Endothelial cell (in vitro differentiated cells): ENCODE measurements at regions not wholly inside any gene's neighbourhood (a gene's known extent, or its start where the extent isn't known, plus 50 kb on each side); places are given as distances from the start of the nearest gene placed in this dataset.

Experiments used
- DNase-seq: peaks from one replicate; pipeline ENCODE4 v3.0.0; 2021; ENCODE audit warnings: low spot score
- H3K27ac Mint-ChIP-seq: one replicate; pipeline ENCODE4 v1.8.0; 2021; ENCODE audit warnings: mixed read lengths, inconsistent platforms; ENCODE audit not compliant: unreplicated experiment
- H3K27me3 Mint-ChIP-seq: one replicate; pipeline ENCODE4 v1.8.0; 2021; ENCODE audit warnings: mild to moderate bottlenecking, moderate library complexity, mixed read lengths, inconsistent platforms; ENCODE audit not compliant: unreplicated experiment
- H3K36me3 Mint-ChIP-seq: one replicate; pipeline ENCODE4 v1.8.0; 2021; ENCODE audit warnings: mild to moderate bottlenecking, low read depth, mixed read lengths, inconsistent platforms; ENCODE audit not compliant: unreplicated experiment
- H3K4me1 Mint-ChIP-seq: one replicate; pipeline ENCODE4 v1.8.0; 2021; ENCODE audit warnings: mild to moderate bottlenecking, mixed read lengths, inconsistent platforms; ENCODE audit not compliant: unreplicated experiment
- H3K4me3 Mint-ChIP-seq: one replicate; pipeline ENCODE4 v1.8.0; 2021; ENCODE audit warnings: mild to moderate bottlenecking, mixed read lengths, inconsistent platforms; ENCODE audit not compliant: unreplicated experiment
- H3K9me3 Mint-ChIP-seq: one replicate; pipeline ENCODE4 v1.8.0; 2021; ENCODE audit warnings: mixed read lengths, inconsistent platforms; ENCODE audit not compliant: unreplicated experiment
- TF ChIP-seq, protein P1 (sequence below): fragments of 200-600 bp; sonication (generic); IDR thresholded peaks from one replicate; pipeline ENCODE4 v1.5.0; 2021; ENCODE audit warnings: antibody characterized with exemption; ENCODE audit not compliant: unreplicated experiment

DNA sequence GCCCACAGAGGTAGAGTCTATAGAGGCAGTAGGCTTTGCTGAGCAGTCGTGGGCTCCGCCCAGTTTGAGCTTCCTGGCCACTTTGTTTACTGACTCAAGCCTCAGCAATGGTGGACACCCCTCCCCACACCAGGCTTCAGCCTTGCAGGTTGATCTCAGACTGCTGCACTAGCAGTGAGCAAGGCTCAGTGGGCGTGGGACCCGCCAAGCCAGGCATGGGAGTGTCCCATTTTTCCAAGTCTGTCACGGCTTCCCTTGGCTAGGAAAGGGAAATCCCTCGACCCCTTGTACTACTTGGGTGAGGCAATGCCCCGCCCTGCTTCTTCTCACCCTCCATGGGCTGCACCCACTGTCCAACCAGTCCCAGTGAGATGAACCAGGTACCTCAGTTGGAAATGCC lies 135.3 kb upstream of the NT5E start:
- peaks cover 7% of the 10 kb centered on the region for H3K36me3 Mint-ChIP-seq
- no peaks in the 10 kb centered on the region for H3K4me1 Mint-ChIP-seq
- H3K9me3 Mint-ChIP-seq = peaks cover 4% of the 10 kb centered on the region
- TF ChIP-seq, protein P1, sequence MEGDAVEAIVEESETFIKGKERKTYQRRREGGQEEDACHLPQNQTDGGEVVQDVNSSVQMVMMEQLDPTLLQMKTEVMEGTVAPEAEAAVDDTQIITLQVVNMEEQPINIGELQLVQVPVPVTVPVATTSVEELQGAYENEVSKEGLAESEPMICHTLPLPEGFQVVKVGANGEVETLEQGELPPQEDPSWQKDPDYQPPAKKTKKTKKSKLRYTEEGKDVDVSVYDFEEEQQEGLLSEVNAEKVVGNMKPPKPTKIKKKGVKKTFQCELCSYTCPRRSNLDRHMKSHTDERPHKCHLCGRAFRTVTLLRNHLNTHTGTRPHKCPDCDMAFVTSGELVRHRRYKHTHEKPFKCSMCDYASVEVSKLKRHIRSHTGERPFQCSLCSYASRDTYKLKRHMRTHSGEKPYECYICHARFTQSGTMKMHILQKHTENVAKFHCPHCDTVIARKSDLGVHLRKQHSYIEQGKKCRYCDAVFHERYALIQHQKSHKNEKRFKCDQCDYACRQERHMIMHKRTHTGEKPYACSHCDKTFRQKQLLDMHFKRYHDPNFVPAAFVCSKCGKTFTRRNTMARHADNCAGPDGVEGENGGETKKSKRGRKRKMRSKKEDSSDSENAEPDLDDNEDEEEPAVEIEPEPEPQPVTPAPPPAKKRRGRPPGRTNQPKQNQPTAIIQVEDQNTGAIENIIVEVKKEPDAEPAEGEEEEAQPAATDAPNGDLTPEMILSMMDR = no peak
- H3K27me3 Mint-ChIP-seq = peaks cover 3% of the 10 kb centered on the region
- no peak overlapping the region for H3K4me3 Mint-ChIP-seq
- H3K27ac Mint-ChIP-seq = no peak overlapping the region
- DNase-seq = no peak

DNA sequence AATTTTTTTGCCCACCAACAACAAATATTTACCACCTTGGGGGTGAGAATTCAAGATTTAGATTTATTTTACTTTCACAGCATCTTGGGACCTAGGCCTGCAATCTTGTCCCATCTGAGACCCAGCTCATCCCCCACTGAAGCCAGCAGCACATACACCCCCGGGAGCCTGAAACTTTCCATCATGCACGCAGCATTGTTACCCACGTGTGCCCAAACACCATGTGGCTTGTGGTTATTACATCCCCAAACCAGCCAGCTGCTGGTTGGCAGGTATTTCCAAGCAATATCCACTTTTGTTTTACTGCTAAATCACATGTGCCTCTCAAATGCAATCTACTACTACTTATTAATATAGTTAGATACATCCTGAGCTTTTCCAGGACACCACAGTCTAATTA lies 149.3 kb upstream of the NT5E start:
- H3K9me3 Mint-ChIP-seq = no peaks in the 10 kb centered on the region
- H3K36me3 Mint-ChIP-seq = no peaks in the 10 kb centered on the region

DNA sequence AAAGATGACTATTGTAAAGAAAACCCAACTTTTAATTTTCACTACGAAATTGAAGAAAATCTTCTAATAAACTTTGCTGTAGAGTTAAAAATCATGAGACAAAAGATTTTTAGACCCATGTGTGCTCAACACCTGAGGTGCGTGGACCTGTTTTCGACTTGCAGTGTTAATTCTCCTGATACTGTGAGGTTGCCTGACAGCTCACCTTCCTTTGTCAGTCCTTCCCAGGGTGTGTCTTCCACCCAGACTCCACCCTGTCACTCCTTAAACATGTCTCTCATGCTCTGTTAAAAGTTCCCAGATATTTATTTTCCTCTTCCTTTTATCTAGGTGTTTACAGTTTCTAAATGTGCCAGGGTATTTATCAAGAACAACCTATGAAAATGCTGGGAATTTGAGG lies 151.3 kb upstream of the NT5E start:
- Mint-ChIP-seq H3K36me3 (no peaks in the 10 kb centered on the region), H3K27me3 (no peaks in the 10 kb centered on the region), H3K9me3 (no peaks in the 10 kb centered on the region)

More for the DNA sequence above, 149.3 kb upstream of the NT5E start:
- TF ChIP-seq, protein P1 = no peak
- Mint-ChIP-seq H3K27me3 (no peaks in the 10 kb centered on the region), H3K4me1 (peaks cover 6% of the 10 kb centered on the region), H3K4me3 (no peak overlapping the region), H3K27ac (no peak overlapping the region)
- DNase-seq = no peak

DNA sequence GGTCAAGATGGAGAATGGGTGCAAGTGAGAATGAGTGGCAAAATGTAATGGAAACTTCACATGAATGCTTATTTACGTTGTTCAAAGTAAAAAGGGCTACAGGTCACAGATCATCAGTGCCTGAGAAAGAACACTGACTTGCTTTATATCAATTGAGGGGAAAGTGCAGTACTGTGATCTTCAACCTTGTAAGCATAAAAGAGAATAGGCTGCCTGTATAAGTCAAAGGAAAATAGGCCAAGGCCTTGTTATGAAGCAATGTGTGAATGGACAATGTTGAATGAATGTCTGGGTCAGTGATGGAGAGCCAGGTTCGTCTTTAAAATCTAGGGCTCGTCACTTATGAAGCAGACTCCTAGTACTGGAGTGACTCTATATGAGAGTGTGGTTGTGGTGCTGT lies 158.6 kb upstream of the NT5E start:
- peaks cover 6% of the 10 kb centered on the region for H3K4me1 Mint-ChIP-seq
- H3K27ac Mint-ChIP-seq = no peak overlapping the region
- no peaks in the 10 kb centered on the region for H3K9me3 Mint-ChIP-seq
- peaks cover 2% of the 10 kb centered on the region for H3K27me3 Mint-ChIP-seq
- DNase-seq = no peak
- TF ChIP-seq, protein P1 = no peak
- no peak overlapping the region for H3K4me3 Mint-ChIP-seq
- no peaks in the 10 kb centered on the region for H3K36me3 Mint-ChIP-seq

More for the DNA sequence above, 151.3 kb upstream of the NT5E start:
- H3K27ac Mint-ChIP-seq = no peak overlapping the region
- TF ChIP-seq, protein P1 = no peak
- peaks cover 6% of the 10 kb centered on the region for H3K4me1 Mint-ChIP-seq
- no peak for DNase-seq
- H3K4me3 Mint-ChIP-seq = no peak overlapping the region

DNA sequence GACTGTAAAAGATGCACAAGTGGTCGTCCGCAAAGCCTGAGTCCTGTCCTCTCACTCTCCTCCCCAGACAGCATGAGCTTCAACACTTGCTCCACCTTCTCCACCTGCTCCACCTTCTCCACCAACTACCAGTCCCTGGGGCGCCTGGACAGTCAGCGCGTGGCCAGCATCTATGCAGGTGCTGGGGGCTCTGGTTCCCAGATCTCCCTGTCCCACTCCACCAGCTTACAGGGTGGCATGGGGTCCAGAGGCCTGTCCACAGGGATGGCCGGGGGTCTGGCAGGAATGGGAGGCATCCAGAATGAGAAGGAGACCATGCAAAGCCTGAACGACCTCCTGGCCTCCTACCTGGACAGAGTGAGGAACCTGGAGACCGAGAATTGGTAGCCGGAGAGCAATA lies 162.2 kb upstream of the NT5E start:
- no peaks in the 10 kb centered on the region for H3K9me3 Mint-ChIP-seq
- DNase-seq = no peak
- TF ChIP-seq, protein P1 = no peak
- H3K4me1 Mint-ChIP-seq = no peaks in the 10 kb centered on the region
- H3K36me3 Mint-ChIP-seq = no peaks in the 10 kb centered on the region
- no peak overlapping the region for H3K4me3 Mint-ChIP-seq
- no peaks in the 10 kb centered on the region for H3K27me3 Mint-ChIP-seq
- H3K27ac Mint-ChIP-seq = no peak overlapping the region
